Ishikawa (cell line): ENCODE measurements at regions not wholly inside any gene's neighbourhood (a gene's known extent, or its start where the extent isn't known, plus 50 kb on each side); places are given as distances from the start of the nearest gene placed in this dataset.

Experiments
- CEBPB ChIP-seq: IDR thresholded peaks from 2 replicates; pipeline ENCODE4 v1.6.1; 2012
- EGR1 ChIP-seq: IDR thresholded peaks from 2 replicates; pipeline ENCODE4 v1.6.1; 2012
- EP300 ChIP-seq: IDR thresholded peaks from 2 replicates; pipeline ENCODE4 v1.6.1; 2012; ENCODE audit warnings: borderline replicate concordance
- NFIC ChIP-seq: IDR thresholded peaks from 2 replicates; pipeline ENCODE4 v1.6.1; 2012
- RAD21 ChIP-seq: IDR thresholded peaks from 2 replicates; pipeline ENCODE4 v1.6.1; 2012; ENCODE audit warnings: low read depth
- TAF1 ChIP-seq: IDR thresholded peaks from 2 replicates; pipeline ENCODE4 v1.6.1; 2012; ENCODE audit warnings: low read depth, mild to moderate bottlenecking
- TCF12 ChIP-seq: IDR thresholded peaks from 2 replicates; pipeline ENCODE4 v1.6.1; 2012; ENCODE audit warnings: low read depth
- YY1 ChIP-seq: IDR thresholded peaks from 2 replicates; pipeline ENCODE4 v1.6.1; 2012; ENCODE audit warnings: low read depth
- ZBTB7A ChIP-seq: IDR thresholded peaks from 2 replicates; pipeline ENCODE4 v1.6.1; 2012; ENCODE audit warnings: low read depth
- TF ChIP-seq, protein P1 (sequence below): IDR thresholded peaks from 2 replicates; pipeline ENCODE4 v1.6.1; 2012; ENCODE audit warnings: low read depth, mild to moderate bottlenecking
- TF ChIP-seq, protein P2 (sequence below): IDR thresholded peaks from 2 replicates; pipeline ENCODE4 v1.6.1; 2012

DNA sequence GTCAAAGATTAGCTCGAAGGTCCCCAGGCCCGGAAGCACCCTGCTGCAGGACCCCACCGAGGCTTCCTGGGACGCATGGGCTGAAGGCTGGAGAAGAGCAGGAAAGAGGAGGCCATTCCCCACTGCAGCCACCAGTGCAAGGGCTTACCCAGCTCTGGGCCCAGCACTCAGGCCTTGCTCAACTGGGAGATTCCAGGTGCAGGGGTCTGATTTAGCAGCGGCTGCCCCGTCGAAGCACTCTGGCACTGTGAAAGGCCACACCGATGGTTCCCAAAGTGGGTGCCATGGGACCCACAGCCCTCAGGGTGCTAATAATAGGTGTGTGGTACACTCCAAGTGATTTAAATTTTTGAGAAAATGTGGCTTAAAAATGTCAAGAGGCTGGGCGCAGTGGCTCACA lies 130.9 kb downstream of the OAT start:
- TF ChIP-seq RAD21 = no peak
- no peak for TF ChIP-seq EP300
- TF ChIP-seq TCF12 = no peak
- TF ChIP-seq NFIC = no peak
- TF ChIP-seq CEBPB = no peak
- TF ChIP-seq, protein P1, sequence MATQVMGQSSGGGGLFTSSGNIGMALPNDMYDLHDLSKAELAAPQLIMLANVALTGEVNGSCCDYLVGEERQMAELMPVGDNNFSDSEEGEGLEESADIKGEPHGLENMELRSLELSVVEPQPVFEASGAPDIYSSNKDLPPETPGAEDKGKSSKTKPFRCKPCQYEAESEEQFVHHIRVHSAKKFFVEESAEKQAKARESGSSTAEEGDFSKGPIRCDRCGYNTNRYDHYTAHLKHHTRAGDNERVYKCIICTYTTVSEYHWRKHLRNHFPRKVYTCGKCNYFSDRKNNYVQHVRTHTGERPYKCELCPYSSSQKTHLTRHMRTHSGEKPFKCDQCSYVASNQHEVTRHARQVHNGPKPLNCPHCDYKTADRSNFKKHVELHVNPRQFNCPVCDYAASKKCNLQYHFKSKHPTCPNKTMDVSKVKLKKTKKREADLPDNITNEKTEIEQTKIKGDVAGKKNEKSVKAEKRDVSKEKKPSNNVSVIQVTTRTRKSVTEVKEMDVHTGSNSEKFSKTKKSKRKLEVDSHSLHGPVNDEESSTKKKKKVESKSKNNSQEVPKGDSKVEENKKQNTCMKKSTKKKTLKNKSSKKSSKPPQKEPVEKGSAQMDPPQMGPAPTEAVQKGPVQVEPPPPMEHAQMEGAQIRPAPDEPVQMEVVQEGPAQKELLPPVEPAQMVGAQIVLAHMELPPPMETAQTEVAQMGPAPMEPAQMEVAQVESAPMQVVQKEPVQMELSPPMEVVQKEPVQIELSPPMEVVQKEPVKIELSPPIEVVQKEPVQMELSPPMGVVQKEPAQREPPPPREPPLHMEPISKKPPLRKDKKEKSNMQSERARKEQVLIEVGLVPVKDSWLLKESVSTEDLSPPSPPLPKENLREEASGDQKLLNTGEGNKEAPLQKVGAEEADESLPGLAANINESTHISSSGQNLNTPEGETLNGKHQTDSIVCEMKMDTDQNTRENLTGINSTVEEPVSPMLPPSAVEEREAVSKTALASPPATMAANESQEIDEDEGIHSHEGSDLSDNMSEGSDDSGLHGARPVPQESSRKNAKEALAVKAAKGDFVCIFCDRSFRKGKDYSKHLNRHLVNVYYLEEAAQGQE = no peak
- TF ChIP-seq, protein P2, sequence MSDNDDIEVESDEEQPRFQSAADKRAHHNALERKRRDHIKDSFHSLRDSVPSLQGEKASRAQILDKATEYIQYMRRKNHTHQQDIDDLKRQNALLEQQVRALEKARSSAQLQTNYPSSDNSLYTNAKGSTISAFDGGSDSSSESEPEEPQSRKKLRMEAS = no peak
- no peak for TF ChIP-seq TAF1
- TF ChIP-seq YY1 = no peak
- no peak for TF ChIP-seq ZBTB7A
- no peak for TF ChIP-seq EGR1
